Inferior parietal cortex (tissue), 1 donor: ENCODE measurements at regions not wholly inside any gene's neighbourhood (a gene's known extent, or its start where the extent isn't known, plus 50 kb on each side); places are given as distances from the start of the nearest gene placed in this dataset.

ENCODE experiments used
- DNase-seq: peaks from one replicate; pipeline ENCODE4 v3.0.0-alpha.2; 2016; ENCODE audit errors: extremely low spot score

DNA sequence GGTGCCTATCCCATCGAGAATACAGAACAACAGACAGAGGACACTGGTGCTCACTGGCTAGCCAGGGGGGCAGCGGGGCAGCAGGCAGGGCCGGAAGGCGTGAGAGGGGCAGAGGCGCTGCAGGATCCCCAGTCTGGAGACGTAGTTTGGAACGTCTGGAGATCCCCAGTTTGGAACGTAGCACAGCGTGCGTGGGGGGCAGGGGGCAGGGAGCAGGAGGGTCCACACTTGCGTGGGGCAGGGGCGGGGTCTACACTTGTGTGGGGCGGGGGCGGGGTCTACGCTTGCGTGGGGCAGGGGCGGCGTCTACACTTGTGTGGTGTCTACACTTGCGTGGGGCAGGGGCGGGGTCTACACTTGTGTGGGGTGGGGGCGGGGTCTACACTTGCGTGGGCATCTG, 107.2 kb downstream of the DACT2 start:
- no peak for DNase-seq

GRCh38 chr6:168211681-168212080, 107.9 kb downstream of the DACT2 start:
- DNase-seq: no peak

DNA sequence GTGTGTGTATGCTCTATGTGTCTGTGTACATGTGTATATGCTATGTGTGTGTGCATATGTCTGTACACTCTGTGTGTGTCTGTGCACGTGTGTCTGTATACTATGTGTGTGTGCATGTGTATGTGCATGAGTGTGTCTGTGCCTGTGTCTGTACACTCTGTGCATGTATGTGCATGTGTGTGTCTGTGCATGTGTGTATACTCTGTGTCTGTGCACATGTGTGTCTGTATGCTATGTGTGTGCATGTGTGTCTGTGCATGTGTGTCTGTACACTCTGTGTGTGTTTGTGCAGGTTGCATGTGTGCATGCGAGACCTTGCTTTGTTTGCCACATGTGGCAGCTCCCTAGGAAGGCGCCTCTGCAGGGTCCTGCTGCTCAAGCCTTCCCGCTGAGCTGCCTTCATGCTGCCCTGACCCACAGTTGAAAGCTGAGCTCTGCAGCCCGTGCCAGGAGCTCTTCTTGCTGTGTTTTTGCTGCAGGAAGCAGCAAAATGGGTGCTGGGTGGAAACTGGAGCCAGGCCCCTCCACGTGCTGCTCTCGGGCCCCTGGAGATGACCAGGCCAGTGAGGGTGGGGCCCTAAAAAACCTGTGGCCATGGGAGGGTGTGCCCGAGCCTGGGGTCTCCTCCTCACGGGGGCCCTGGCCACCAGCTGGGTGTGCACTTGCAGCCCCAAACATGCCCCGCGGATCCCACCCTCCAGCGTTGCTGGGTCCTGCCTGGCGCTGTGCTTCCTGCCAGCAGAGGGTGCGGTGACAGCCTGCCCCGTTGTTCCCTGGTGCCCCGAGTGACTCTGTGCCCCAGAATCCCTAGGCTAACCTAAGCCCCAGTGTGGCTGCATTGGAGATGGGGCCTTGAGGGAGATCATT, 109.1 kb downstream of the DACT2 start:
- DNase-seq: no peak

GRCh38 chr6:168209420-168209819, 110.2 kb downstream of the DACT2 start:
- DNase-seq: no peak

- DNase-seq: no peak
These were observed 110.7 kb downstream of the DACT2 start for GRCh38 chr6:168208854-168209253.

DNA sequence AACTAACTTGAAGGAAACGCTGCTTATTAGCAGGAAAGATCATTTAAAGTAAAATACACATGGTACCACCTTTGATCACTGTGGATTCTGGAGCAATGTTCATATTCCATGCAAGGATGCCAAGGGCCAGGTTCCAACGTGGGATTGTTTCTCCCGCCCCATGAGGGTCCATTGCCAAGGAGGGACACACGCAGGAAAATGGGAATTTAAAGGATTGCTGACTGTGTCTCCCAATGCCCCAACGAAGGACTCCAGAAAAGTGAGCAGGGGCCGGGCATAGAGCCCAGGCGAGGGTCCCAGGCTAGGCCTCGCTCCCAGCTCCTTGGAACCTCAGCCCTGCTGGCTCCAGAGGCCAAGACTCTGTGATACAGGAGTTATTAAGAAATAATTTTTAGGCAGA, 111.2 kb downstream of the DACT2 start:
- DNase-seq: no peak

DNA sequence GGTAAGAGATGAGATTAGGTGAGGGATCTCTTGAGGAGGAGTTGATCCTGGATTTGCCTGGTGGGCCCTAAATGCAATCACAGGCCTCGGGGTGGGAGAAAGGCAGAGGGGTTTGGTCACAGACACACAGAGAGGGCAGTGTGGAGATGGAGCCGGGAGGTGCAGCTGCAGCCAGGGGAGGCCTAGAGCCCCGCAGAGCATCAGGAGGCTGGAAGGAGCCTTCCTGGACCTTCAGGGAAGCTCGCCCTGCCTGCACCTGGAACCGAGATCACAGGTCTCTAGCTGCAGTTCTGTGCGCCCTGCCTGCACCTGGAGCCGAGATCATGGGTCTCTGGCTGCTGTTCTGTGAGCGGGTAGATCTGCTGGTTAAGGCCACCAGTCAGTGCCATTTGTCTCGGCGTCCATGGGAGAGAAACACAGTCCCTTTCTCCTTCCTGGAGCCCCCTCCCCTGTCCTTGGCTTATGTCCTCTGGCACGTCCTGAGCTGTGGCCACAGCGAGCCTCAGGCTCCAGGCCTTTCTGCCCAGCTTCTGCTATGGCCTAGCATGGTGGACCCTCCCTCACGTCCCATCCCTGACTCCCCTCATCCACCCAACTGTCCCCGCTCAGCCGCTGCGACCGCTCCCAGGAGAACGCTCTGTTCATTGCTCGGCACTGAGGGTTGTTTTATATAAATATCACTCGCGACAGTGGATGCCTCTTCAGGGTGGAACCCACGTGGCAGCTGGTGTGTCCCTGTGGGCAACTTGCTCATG, 112.0 kb downstream of the DACT2 start:
- no peak for DNase-seq

DNA sequence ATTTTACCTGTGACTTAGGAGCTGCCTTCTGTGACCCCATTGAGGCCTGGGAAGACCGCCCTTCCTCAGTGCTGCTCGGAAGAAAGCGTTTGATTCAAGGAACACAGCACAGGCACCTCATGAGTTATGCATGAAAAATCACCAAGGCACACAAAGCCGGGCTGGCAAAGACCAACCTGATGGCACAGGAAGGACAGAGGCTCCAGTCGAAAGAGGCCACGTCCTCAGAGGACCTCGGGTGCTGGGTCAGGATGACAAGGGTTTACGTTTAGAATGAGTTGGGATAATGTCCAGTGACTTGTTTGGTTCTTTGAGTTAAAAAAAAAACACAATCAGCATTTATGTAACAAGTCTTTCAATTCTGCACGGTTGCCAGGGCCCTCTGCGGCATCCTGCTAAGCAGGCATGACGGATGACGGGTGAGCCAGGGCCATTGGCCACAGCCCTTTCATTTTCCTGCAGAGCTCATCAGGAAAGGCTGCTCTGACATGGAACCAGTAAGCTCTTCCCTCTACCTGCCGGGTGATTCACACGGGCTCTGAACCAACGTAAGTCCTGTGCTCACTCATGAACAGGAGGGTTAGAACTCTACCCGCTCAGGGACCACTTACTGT, 112.8 kb downstream of the DACT2 start:
- no peak for DNase-seq

- no peak for DNase-seq
These were observed 113.4 kb downstream of the DACT2 start for GRCh38 chr6:168206186-168206585.

DNA sequence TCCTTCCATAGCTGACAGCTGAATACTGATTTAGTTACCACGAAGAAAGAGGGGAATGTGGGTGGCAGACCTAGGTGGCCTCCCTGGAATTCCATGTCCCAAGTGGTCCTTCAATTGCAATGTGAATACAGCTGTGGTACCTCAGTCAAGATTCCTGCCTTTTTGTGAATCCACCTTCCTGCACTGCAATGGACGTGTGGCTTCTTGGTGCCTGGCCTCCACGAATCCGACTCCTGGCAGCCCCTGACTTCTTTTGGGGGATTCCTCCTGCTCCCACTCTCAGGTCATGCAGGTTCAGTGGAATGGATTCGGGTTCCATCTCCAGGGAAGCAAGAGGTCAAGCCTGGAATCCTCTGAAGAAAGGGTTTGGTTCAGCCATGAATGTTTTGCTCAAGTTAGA, 117.8 kb downstream of the DACT2 start:
- DNase-seq: no peak

DNA sequence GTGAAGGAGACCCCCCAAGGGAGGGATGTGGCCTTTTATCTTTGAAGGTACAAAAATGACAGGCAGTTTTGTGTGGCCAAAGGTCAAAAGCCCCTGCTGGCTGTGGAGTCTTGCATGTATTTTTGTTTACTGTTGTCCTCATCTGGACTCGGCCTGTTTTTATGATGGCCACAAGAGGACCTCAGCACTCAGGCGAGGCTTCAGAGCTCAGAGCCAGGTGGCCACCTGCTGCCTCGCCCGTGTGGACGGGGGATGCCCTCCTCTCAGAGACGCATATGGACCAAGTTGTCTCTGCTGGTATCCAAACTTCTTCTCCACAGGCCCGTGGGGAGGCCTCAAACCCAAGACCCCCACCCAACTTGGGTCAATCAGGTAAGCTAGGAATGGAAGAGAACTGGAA, 118.2 kb downstream of the DACT2 start:
- DNase-seq: no peak

- no peak for DNase-seq
These were observed 118.9 kb downstream of the DACT2 start for GRCh38 chr6:168200571-168201134.

- no peak for DNase-seq
These were observed 119.5 kb upstream of the FRMD1 start for GRCh38 chr6:168198302-168199180.

DNA sequence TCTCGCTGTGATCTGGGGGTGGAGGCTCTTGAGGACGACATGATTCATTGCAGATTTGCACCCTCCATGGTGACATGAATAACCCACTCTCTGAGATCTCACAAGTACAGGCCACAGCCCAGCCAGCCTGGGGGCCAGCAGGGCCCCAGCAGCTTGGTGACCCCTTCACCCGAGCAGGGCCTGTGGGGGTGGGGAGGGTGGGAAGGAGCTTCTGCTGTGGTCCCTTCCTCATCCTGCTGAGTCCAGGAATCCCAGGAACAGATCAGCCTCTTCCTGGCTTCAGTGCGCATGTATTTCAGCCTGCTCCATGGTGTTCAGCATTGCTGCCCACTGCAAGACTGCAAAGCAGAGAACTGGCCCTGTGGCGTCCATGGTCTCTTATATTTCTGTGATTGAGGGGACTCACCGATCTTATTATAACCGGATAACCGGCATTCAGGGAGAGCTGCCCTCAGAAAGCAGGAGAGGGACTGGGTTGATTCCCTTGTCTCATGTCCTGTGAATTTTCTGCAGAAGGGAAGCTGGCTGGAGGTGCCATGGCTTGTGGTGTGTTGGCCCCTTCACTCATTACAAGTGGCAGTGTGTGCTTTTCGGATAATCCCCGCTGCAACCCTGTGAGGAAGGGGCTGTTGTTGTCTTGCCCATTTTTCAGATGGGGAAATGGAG, 118.8 kb upstream of the FRMD1 start:
- no peak for DNase-seq

DNA sequence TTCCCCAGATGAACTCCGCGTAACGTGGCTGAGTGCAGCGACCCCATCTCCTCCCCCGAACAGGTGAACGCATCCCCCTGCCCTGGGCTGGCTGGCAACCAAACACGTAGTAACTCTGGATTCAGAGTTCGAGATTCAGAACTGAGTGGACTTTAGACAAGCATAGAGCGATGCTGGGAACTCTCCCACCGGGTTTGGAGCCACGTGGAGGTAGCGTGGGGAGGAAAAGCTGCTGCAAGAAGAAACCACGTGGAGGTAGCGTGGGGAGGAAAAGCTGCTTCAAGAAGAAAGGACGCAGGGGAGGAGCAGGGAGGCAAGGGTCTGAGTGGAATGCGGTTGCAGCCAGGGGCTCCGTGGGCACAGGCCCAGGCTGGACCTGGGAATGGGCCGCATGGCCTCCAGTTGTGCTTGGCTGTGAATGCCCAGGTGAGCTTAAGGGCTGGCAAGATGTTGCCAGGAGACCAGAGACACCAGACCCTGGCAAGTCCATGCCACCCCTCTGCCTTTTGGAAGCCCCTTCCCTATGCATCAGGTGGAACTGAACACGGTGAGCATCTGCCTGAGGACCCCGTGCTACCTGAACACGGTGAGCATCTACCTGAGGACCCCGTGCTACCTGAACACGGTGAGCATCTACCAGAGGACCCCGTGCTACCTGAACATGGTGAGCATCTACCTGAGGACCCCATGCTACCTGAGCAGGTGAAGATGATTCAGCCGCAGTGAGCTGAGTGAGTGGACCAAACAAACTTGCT, 118.0 kb upstream of the FRMD1 start:
- no peak for DNase-seq

- no peak for DNase-seq
These were observed 117.4 kb upstream of the FRMD1 start for GRCh38 chr6:168196385-168196860.

- no peak for DNase-seq
These were observed 116.7 kb upstream of the FRMD1 start for GRCh38 chr6:168195712-168196111.

GRCh38 chr6:168194732-168195567, 115.9 kb upstream of the FRMD1 start:
- DNase-seq: no peak
